ENCODE measurements at regions not wholly inside any gene's neighbourhood (a gene's known extent, or its start where the extent isn't known, plus 50 kb on each side); places are given as distances from the start of the nearest gene placed in this dataset.

DNA sequence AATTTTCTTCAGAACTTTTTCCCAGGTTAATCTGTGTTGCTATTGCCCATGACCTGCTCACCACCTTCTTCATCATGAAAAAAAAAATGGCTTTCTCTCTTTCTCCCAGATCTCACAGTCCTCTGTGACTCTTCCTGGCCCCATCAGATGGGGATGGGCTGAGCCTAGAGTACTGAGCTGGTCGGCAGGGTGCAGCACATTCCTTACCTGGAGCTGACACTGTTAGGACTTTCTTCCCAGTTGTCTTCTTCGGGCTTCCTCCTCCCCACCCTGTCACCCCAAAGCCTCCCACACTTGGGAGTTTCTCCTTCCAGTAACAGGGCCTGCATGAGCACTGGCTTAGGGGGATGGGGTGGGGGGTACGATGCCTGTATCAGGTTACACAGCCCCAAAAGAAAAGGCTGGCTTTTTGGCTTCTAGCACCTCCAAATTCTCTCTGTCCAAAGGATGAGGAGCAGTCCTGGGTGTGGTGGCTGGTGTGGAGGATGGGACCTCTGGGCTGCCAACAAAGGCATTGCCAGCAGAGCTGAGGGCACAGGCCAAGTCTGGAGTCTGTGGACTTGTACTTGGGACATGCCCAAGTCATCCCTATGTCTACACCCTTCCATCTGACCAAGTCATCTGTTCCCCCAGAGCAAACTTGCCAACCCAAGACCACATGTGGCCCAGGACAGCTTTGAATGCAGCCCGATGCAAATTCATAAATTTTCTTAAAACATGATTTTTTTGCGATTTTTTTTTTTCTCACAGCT, 68.0 kb upstream of the HSPA9 start:
- TF ChIP-seq, protein P1, sequence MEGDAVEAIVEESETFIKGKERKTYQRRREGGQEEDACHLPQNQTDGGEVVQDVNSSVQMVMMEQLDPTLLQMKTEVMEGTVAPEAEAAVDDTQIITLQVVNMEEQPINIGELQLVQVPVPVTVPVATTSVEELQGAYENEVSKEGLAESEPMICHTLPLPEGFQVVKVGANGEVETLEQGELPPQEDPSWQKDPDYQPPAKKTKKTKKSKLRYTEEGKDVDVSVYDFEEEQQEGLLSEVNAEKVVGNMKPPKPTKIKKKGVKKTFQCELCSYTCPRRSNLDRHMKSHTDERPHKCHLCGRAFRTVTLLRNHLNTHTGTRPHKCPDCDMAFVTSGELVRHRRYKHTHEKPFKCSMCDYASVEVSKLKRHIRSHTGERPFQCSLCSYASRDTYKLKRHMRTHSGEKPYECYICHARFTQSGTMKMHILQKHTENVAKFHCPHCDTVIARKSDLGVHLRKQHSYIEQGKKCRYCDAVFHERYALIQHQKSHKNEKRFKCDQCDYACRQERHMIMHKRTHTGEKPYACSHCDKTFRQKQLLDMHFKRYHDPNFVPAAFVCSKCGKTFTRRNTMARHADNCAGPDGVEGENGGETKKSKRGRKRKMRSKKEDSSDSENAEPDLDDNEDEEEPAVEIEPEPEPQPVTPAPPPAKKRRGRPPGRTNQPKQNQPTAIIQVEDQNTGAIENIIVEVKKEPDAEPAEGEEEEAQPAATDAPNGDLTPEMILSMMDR (conservative IDR thresholded peaks at IDR 0.05; ENCODE audit: low read length): no peak
- TF ChIP-seq EZH2phosphoT487 (IDR thresholded peaks at IDR 0.05; ENCODE audit: borderline replicate concordance, low read depth, low read length): no peak

Data from OCI-LY7 (cell line).